Uterus (tissue), 3 donors: ENCODE measurements at regions not wholly inside any gene's neighbourhood (a gene's known extent, or its start where the extent isn't known, plus 50 kb on each side); places are given as distances from the start of the nearest gene placed in this dataset.

Experiments
- DNase-seq, 2 donors: peaks; one replicate each; pipeline ENCODE4 v3.0.0-alpha.2; 2019 to 2020
- H3K27ac ChIP-seq, 2 donors: fragments of 200-600 bp; sonication (generic); 1 replicate in 1 of 2; 2 replicates in 1 of 2; pipeline ENCODE4 v1.5.1; 2016 to 2018
- H3K27me3 ChIP-seq, 2 donors: fragments of 200-600 bp; sonication (generic); one replicate each; pipeline ENCODE4 v1.5.1; 2018 to 2019; ENCODE audit warnings: control low read depth in 1 of 2
- H3K36me3 ChIP-seq, 2 donors: fragments of 200-600 bp; sonication (generic); one replicate each; pipeline ENCODE4 v1.5.1; 2019; ENCODE audit warnings: control low read depth in 1 of 2
- H3K4me1 ChIP-seq, 2 donors: fragments of 200-600 bp; sonication (generic); one replicate each; pipeline ENCODE4 v1.5.1; 2018 to 2019; ENCODE audit warnings: control low read depth in 1 of 2
- H3K4me3 ChIP-seq, 2 donors: fragments of 200-600 bp; sonication (generic); 1 replicate in 1 of 2; 2 replicates in 1 of 2; pipeline ENCODE4 v1.5.1; 2018 to 2019; ENCODE audit warnings: mild to moderate bottlenecking in 1 of 2
- H3K9me3 ChIP-seq, 2 donors: fragments of 200-600 bp; sonication (generic); one replicate each; pipeline ENCODE4 v1.5.1; 2019; ENCODE audit warnings: control low read depth in 1 of 2
- CTCF ChIP-seq, 4 experiments: fragments of 200-600 bp in 2 of 4; fragments of 450-650 bp in 2 of 4; sonication (generic) in 2 of 4; IDR thresholded peaks; one replicate each; pipeline ENCODE4 v1.5.1; 2016 to 2019; ENCODE audit warnings: antibody characterized with exemption in 4 of 4, mild to moderate bottlenecking in 2 of 4, moderate library complexity in 1 of 4
- POLR2A ChIP-seq, 2 donors: fragments of 450-650 bp; IDR thresholded peaks; one replicate each; pipeline ENCODE4 v1.6.1; 2016; ENCODE audit warnings: antibody characterized with exemption in 2 of 2, mild to moderate bottlenecking in 1 of 2, moderate library complexity in 1 of 2
- intact Hi-C: fragments of 100-400 bp; cut with DNase I; formaldehyde crosslinking; loops from one replicate; pipeline ENCODE4 v1.15.1; 2023; ENCODE audit warnings: low total_unique reads
- donor health status: DM: yes; HTN: yes; CAD: no.

- Histone ChIP-seq H3K4me1 (no peaks in the 10 kb centered on the region), H3K9me3 (no peaks in the 10 kb centered on the region), H3K4me3 (no peak overlapping the region), H3K27me3 (no peaks in the 10 kb centered on the region), H3K27ac (no peak overlapping the region), H3K36me3 (no peaks in the 10 kb centered on the region)
- TF ChIP-seq POLR2A (IDR thresholded peaks at IDR 0.05) (no peak), CTCF (IDR thresholded peaks at IDR 0.05) (no peak)
- intact Hi-C loops = no loop called here
- DNase-seq = no peak
Observed at GRCh38 chr9:15113288-15113687, 193.7 kb downstream of the TTC39B start.

- H3K4me3 ChIP-seq = no peak overlapping the region
- H3K36me3 ChIP-seq = no peaks in the 10 kb centered on the region
- intact Hi-C loops = no loop called here
- H3K4me1 ChIP-seq = no peaks in the 10 kb centered on the region
- TF ChIP-seq POLR2A (IDR thresholded peaks at IDR 0.05) (no peak), CTCF (IDR thresholded peaks at IDR 0.05) (no peak)
- no peaks in the 10 kb centered on the region for H3K9me3 ChIP-seq
- no peaks in the 10 kb centered on the region for H3K27me3 ChIP-seq
- DNase-seq = no peak
- no peak overlapping the region for H3K27ac ChIP-seq
Observed at GRCh38 chr9:15111071-15111470, 195.9 kb downstream of the TTC39B start.

GRCh38 chr9:15104826-15105420 lies 194.7 kb upstream of the FREM1 start:
- Histone ChIP-seq H3K4me3 (no peak overlapping the region), H3K27ac (no peak overlapping the region), H3K36me3 (no peaks in the 10 kb centered on the region), H3K27me3 (no peaks in the 10 kb centered on the region), H3K9me3 (no peaks in the 10 kb centered on the region), H3K4me1 (no peaks in the 10 kb centered on the region)
- DNase-seq = no peak
- intact Hi-C loops = no loop called here
- TF ChIP-seq CTCF (IDR thresholded peaks at IDR 0.05) (peak; percentile 48 to 72 (median 57)), POLR2A (IDR thresholded peaks at IDR 0.05) (no peak)

- TF ChIP-seq POLR2A (IDR thresholded peaks at IDR 0.05) = no peak
- TF ChIP-seq CTCF (IDR thresholded peaks at IDR 0.05) = no peak
- Histone ChIP-seq H3K27me3 (no peaks in the 10 kb centered on the region), H3K4me3 (no peak overlapping the region), H3K4me1 (no peaks in the 10 kb centered on the region), H3K9me3 (no peaks in the 10 kb centered on the region), H3K36me3 (no peaks in the 10 kb centered on the region), H3K27ac (no peak overlapping the region)
- intact Hi-C loops = no loop called here
- no peak for DNase-seq
Observed at GRCh38 chr9:15103290-15103689, 193.1 kb upstream of the FREM1 start.

- intact Hi-C loops = no loop called here
- H3K4me3 ChIP-seq = no peak overlapping the region
- no peak for TF ChIP-seq POLR2A (IDR thresholded peaks at IDR 0.05)
- TF ChIP-seq CTCF (IDR thresholded peaks at IDR 0.05) = no peak
Observed at GRCh38 chr9:15101095-15101494, 190.9 kb upstream of the FREM1 start.

More at GRCh38 chr9:15101095-15101494, 190.9 kb upstream of the FREM1 start:
- H3K36me3 ChIP-seq = no peaks in the 10 kb centered on the region
- H3K27me3 ChIP-seq = no peaks in the 10 kb centered on the region
- H3K27ac ChIP-seq = no peak overlapping the region
- DNase-seq = no peak
- no peaks in the 10 kb centered on the region for H3K4me1 ChIP-seq
- H3K9me3 ChIP-seq = no peaks in the 10 kb centered on the region
